ENCODE measurements at regions not wholly inside any gene's neighbourhood (a gene's known extent, or its start where the extent isn't known, plus 50 kb on each side); places are given as distances from the start of the nearest gene placed in this dataset.
"Not testable (repeated sequence)": the region's sequence is repeated elsewhere in the genome, so short reads cannot be mapped to it uniquely, and the experiment has no call there.

GRCh38 chr13:97520061-97520460 lies 86.1 kb downstream of the RAP2A start:
- FAIRE-seq (no peak), DNase-seq (ENCODE audit: extremely low spot score, insufficient read length, low read depth) (no peak)

GRCh38 chr13:97520866-97521265 lies 86.9 kb downstream of the RAP2A start:
- DNase-seq (ENCODE audit: extremely low spot score, insufficient read length, low read depth) (no peak), FAIRE-seq (no peak)

- no peak for FAIRE-seq
These were observed 87.8 kb downstream of the RAP2A start for GRCh38 chr13:97521726-97522125.

GRCh38 chr13:97522243-97522642 lies 88.3 kb downstream of the RAP2A start:
- DNase-seq (ENCODE audit: extremely low spot score, insufficient read length, low read depth) (no peak), FAIRE-seq (peak; percentile 18)

More at GRCh38 chr13:97521726-97522125, 87.8 kb downstream of the RAP2A start:
- no peak for DNase-seq (ENCODE audit: extremely low spot score, insufficient read length, low read depth)

GRCh38 chr13:97526556-97526955 lies 92.6 kb downstream of the RAP2A start:
- no peak for FAIRE-seq
- DNase-seq (ENCODE audit: extremely low spot score, insufficient read length, low read depth): no peak

GRCh38 chr13:97528518-97528917 lies 94.5 kb downstream of the RAP2A start:
- DNase-seq (ENCODE audit: extremely low spot score, insufficient read length, low read depth) (no peak), FAIRE-seq (no peak)

GRCh38 chr13:97534540-97534939 lies 100.6 kb downstream of the RAP2A start:
- FAIRE-seq: no peak
- DNase-seq (ENCODE audit: extremely low spot score, insufficient read length, low read depth): no peak

GRCh38 chr13:97535614-97536013 lies 101.6 kb downstream of the RAP2A start:
- DNase-seq (ENCODE audit: extremely low spot score, insufficient read length, low read depth) (no peak), FAIRE-seq (no peak)

GRCh38 chr13:97537110-97537509 lies 103.1 kb downstream of the RAP2A start:
- no peak for DNase-seq (ENCODE audit: extremely low spot score, insufficient read length, low read depth)
- FAIRE-seq: peak; percentile 85

- no peak for DNase-seq (ENCODE audit: extremely low spot score, insufficient read length, low read depth)
- no peak for FAIRE-seq
These were observed 104.2 kb downstream of the RAP2A start for GRCh38 chr13:97538203-97538602.

- FAIRE-seq: no peak
- no peak for DNase-seq (ENCODE audit: extremely low spot score, insufficient read length, low read depth)
These were observed 106.0 kb downstream of the RAP2A start for GRCh38 chr13:97539651-97540610.

GRCh38 chr13:97540696-97541095 lies 106.7 kb downstream of the RAP2A start:
- FAIRE-seq (no peak), DNase-seq (ENCODE audit: extremely low spot score, insufficient read length, low read depth) (no peak)

- FAIRE-seq: no peak
- DNase-seq (ENCODE audit: extremely low spot score, insufficient read length, low read depth): no peak
These were observed 108.2 kb downstream of the RAP2A start for GRCh38 chr13:97542102-97542685.

- FAIRE-seq: no peak
- no peak for DNase-seq (ENCODE audit: extremely low spot score, insufficient read length, low read depth)
These were observed 110.2 kb downstream of the RAP2A start for GRCh38 chr13:97544031-97544765.

- not testable (repeated sequence) for FAIRE-seq; DNase-seq (ENCODE audit: extremely low spot score, insufficient read length, low read depth)
These were observed 111.1 kb downstream of the RAP2A start for GRCh38 chr13:97544971-97545499.

GRCh38 chr13:97548138-97548537 lies 114.2 kb downstream of the RAP2A start:
- DNase-seq (ENCODE audit: extremely low spot score, insufficient read length, low read depth) (no peak), FAIRE-seq (peak; percentile 29)

- no peak for FAIRE-seq
- DNase-seq (ENCODE audit: extremely low spot score, insufficient read length, low read depth): no peak
These were observed 114.7 kb downstream of the RAP2A start for GRCh38 chr13:97548711-97549110.

GRCh38 chr13:97549201-97549600 lies 115.2 kb downstream of the RAP2A start:
- FAIRE-seq (no peak), DNase-seq (ENCODE audit: extremely low spot score, insufficient read length, low read depth) (no peak)

GRCh38 chr13:97554496-97554895 lies 120.5 kb downstream of the RAP2A start:
- FAIRE-seq (no peak), DNase-seq (ENCODE audit: extremely low spot score, insufficient read length, low read depth) (no peak)

GRCh38 chr13:97555034-97555433 lies 121.1 kb downstream of the RAP2A start:
- DNase-seq (ENCODE audit: extremely low spot score, insufficient read length, low read depth) (no peak), FAIRE-seq (no peak)

Measured in GM18507 (cell line).